GM08714 (cell line): ENCODE measurements at regions not wholly inside any gene's neighbourhood (a gene's known extent, or its start where the extent isn't known, plus 50 kb on each side); places are given as distances from the start of the nearest gene placed in this dataset.

Experiments
- H3K4me3 ChIP-seq: fragments of 200-500 bp; sonication (Bioruptor generic); 2 replicates; pipeline ENCODE4 v1.5.1; 2014; ENCODE audit warnings: mild to moderate bottlenecking, low read length, inconsistent platforms
- ZNF274 ChIP-seq: IDR thresholded peaks from 2 replicates; pipeline ENCODE4 v1.6.1; 2012; ENCODE audit warnings: mild to moderate bottlenecking, low read depth, low read length

DNA sequence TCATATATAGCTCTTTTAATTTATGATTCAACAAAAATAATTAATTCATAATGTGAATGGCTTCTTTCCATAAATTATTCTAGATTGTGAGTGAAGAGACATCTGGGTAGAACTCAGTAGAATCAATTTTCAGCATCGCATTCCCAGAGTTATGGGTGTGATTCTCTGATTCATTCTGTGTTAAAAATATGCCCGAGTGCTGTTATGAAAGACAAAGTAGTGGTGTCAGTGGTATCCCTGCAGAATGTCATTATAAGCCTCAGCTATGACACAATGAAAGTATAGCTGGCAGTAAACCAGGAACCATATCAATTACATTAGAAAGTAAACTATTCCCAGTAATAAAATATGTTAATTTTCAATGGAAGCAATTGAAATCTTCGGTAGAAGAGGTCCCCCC lies 480.5 kb upstream of the SLITRK1 start:
- H3K4me3 ChIP-seq, result no peak overlapping the region
- TF ChIP-seq ZNF274, result no peak

DNA sequence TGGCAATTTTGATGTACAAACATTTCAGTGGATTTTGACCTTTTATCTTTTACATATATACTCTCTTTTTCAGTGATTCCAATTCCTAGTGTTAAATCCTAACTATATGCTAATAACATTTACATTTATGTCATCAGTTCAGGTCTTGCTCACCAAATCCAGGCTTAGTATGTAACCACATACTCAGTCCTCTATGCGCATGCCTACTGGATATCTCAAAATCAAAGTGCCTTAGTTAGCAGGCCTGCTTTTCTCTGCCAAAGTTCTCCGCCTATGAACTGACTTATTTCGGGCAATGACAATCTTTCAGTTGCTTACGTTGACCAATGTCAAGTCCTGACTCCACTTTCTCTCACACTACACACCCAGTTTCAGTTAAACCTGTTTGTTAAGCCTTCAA lies 478.5 kb upstream of the SLITRK1 start:
- no peak for TF ChIP-seq ZNF274
- H3K4me3 ChIP-seq, result no peak overlapping the region

DNA sequence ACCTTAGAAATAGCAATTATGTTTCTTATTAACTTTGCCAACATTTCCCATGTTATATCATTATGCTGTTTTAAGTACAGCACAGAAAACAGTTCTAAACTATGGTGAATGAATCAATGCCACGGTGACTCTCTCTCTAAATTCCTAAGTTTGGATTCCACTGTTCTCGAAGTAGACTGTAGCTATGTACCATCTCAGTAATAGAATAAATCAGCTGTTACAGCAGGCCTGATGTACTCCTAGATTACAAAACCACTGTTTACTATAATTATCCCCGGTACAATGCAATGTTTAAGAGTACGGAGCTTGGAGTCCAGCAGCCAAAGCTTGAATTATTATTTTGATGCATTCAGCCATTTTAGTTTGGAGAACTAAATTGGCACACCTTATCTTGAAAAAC lies 476.3 kb upstream of the SLITRK1 start:
- H3K4me3 ChIP-seq, result no peak overlapping the region
- TF ChIP-seq ZNF274, result no peak

DNA sequence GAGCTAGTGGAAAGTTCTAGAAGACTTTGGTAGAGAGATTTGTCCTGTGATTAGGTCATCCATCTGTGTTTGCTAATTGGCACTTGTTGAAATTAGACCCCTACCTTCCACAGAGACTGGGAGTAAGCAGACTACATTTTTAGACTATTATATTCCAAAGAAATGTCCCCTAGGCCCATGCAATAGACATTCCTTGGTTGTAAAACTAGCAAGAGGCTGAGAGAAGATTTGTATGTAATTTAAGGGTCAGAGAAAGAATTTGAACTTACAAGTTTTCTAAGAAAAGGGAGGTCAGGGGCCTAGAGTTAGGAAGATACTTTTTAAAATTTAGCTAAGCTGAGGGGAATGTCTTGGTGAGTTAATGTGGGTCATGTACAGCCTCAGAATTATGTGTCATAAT lies 470.7 kb upstream of the SLITRK1 start:
- no peak overlapping the region for H3K4me3 ChIP-seq
- no peak for TF ChIP-seq ZNF274

DNA sequence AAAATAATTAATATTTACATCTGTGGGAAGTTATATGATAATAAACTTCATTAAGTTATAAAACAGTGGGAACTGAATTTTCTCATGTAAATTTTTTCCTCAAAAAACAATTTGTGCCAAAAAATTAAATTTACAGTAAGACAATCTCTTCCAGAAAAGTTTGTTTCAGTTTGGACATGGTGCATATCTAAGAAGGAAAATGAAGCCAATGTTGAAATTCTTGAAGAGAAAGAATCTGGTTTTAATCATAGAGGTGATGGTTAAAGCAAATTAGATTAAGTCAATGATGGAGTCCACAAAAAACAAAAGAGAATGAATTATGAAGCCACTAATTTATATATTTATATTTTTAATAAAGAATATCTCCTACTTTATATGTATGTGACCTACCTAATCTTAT lies 457.2 kb upstream of the SLITRK1 start:
- no peak overlapping the region for H3K4me3 ChIP-seq
- no peak for TF ChIP-seq ZNF274

DNA sequence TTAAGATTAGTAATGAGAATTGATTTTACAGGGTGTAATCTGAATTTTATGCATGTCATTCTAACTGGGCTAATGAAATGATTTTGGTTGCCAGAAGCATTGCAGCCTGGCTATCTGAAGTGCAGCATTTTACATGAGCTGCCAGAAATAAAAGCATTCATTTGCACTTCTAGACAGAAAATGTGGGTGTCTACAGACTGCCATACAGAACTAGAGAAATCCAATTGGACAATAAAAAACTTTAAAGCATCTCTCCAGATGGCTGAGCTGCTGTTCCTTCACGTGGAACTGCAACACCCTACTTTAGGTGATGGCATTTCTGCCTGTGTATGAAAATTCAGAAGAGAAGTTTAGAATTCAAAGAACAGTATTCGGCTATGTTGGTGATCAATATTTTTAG lies 450.1 kb upstream of the SLITRK1 start:
- H3K4me3 ChIP-seq, result no peak overlapping the region
- TF ChIP-seq ZNF274, result no peak

DNA sequence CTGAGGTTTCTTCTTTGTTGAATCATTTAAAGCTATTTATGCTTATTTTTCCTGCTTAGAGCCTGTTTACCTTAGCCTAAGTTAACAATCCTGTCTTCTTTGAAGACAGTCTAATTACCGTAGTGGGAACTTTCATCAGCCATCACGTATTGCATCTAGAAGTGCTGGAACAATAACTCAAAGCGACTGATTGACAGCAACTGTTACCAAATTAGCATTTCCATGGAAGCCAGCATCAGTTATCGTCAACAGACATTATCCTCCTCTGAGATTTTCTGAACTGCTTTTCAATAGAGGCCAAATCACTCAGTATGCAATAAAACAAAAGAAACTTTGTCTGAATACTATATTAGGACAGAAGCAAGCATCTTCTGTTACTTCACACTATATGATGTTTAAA lies 433.3 kb upstream of the SLITRK1 start:
- H3K4me3 ChIP-seq, result no peak overlapping the region
- no peak for TF ChIP-seq ZNF274

DNA sequence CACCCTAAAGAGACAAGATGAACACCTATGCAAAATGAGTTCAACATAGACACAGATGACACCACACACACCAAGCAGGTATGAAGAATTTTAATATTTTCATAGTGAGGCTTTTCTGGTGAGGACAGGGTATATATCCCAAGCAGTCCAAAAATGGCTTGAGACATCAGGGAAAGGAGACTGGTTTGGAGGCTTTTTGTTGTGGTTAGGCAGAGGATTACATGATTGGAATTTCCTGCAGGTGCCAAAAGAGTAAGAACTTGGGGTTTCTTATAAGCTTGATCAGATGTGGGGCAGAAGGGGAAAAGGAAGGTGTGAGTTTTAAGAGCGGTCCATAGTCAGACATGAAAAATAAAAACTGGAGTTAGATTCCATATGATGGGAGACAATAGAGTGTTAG lies 420.8 kb upstream of the SLITRK1 start:
- TF ChIP-seq ZNF274, result no peak

DNA sequence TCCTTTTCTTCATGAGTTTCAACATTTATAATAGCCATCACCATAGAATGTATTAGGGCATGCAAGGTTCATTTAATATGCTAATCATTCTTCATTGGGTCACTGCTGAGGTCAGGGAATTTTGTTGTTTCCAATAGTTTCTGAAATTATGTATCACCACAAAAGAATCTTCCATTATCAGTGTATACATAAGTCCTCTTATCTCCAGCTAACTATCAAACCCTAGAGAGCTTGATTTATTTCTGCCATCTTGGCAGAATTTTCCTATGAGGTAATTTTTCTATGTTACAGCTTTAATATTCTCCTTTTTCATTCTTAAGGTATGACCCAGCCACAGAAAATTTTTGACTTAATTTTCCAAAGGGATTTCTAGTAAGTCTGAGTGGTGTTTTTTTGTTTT lies 415.0 kb upstream of the SLITRK1 start:
- no peak overlapping the region for H3K4me3 ChIP-seq
- no peak for TF ChIP-seq ZNF274

More for the DNA sequence above, 420.8 kb upstream of the SLITRK1 start:
- no peak overlapping the region for H3K4me3 ChIP-seq

DNA sequence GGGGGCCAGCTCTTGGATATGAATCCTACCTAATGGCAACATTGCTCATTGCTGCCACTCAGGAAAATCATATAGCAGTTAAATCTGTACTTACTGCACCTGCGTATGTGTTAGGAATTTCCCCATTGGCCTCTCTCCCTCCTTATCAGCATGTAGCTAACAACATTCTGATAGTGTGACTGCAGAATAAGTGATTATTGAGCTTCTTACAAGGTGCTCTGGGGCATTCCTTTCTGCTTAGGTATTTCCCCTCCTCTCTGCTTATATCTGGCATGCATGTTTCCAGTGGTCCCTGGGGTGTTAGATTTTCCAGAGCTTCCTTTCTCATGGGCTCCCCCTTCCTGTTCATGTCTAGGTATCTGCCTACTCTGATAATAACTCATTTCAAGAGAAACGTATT lies 414.1 kb upstream of the SLITRK1 start:
- no peak for TF ChIP-seq ZNF274
- H3K4me3 ChIP-seq, result no peak overlapping the region

DNA sequence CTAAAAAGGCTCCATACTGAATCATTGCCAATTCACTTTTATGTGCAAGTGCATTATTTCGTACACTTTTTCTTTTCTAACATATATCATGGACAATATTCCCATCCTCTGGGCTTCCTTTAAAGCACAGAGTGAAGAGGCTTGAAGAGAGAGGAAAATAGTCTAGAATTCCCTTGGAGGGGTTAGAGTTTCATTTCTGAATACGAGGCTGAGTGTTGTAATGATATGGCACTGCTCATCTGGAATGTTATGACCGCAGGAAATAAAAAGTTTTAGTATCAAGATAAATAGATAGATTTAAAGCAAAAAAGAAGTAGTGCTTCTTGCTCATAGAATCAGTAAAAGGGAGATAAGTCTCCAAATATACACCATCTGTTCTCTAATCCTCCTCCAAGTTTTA lies 412.3 kb upstream of the SLITRK1 start:
- H3K4me3 ChIP-seq, result no peak overlapping the region
- TF ChIP-seq ZNF274, result no peak

DNA sequence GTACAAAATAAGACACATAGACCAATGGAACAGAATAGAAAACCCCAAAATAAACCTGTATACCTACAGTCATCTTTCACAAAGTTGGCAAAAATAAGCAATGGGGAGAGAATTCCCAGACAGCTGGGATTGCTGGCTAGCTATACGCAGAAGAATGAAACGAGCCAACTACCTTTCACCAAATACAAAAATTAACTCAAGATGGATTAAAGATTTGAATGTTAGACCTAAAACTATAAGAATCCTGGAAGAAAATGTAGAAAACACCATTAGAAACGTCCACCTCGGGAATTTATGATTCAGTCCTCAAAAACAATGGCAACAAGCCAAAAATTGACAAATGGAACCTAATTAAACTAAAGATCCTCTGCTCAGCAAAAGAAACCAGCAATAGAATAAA lies 408.1 kb upstream of the SLITRK1 start:
- no peak for TF ChIP-seq ZNF274
- H3K4me3 ChIP-seq, result no peak overlapping the region

DNA sequence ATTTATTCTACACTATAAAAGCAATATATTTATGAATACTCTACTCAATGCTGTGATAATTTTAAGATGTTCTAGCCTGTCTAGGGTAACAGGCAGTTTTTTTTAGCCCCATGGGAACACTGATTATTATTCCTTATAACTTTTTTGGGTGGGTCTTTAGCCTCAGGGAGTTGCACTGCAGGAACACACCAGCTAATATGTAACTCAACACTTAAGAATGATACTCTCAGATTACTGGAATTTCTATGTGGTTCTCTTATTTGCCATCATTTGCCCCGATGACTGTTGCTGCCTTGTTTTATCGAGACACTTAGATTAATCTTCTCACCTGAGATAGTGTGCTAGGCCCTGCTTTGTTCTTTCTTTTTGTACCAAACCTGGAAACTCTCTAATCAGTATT lies 396.9 kb upstream of the SLITRK1 start:
- no peak overlapping the region for H3K4me3 ChIP-seq
- no peak for TF ChIP-seq ZNF274

DNA sequence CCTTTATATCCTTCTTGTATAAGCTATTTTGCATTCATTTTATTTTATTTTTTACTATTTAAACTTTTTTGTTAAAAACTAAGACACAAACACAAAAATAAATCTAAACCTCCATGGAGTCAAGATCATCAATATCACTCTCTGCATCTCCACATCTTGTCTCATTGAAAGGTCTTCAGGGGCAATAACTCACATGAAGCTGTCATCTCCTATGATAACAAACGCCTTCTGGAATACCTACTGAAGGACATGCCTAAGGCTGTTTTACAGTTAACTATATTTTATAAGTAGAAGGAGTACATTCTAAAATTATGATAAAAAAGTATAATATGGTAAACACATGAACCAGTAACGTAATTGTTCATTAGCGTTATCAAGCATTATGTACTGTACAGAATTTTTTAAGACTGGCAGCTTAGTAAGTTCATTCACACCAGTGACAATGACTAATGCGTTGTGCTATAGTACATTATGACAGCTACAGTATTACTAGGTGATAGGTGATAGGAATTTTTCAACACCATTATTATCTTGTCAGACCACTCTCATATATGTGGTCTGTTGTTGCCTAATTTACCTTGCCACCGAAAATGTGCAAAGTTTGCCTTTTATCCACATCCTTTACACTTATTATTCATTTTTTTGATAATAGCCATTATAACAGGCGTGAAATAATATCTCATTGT lies 390.7 kb upstream of the SLITRK1 start:
- no peak for TF ChIP-seq ZNF274

DNA sequence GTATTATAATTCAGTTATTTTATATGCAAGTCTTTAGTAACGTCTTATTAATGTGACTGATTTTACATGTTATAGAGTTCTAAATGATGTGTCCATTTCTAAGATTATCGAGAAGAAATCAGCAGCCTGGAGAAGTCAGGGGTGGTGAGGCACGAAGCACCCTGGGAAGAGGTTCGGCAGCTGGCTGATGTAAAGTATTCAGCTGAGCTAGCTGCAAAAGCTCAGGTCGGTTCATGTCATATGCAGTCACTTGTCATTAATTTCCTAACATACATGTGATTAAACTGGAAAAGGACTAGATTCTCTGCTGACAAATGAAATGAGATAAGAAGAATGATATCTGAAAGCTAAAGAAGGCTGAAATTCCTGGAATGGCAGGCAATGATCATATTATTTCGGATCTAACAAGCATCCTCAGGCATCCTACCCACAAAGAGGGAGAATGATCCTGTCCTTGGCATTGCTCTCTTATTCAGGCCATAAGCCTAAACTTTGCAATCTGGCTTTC lies 383.0 kb upstream of the SLITRK1 start:
- no peak overlapping the region for H3K4me3 ChIP-seq
- TF ChIP-seq ZNF274, result no peak

More for the DNA sequence above, 390.7 kb upstream of the SLITRK1 start:
- H3K4me3 ChIP-seq, result no peak overlapping the region
